Ovary (tissue), 7 donors: ENCODE measurements at regions not wholly inside any gene's neighbourhood (a gene's known extent, or its start where the extent isn't known, plus 50 kb on each side); places are given as distances from the start of the nearest gene placed in this dataset.

ENCODE experiments used
- DNase-seq, 5 donors: peaks; one replicate each; pipeline ENCODE4 v3.0.0-alpha.2; 2019 to 2020
- H3K27ac ChIP-seq, 2 donors: fragments of 200-600 bp; one replicate each; pipeline versions ENCODE4 v1.5.1 to v1.8.0; 2019 to 2022
- H3K27me3 ChIP-seq: fragments of 200-600 bp; one replicate; pipeline ENCODE4 v1.8.0; 2022
- H3K36me3 ChIP-seq: fragments of 200-600 bp; sonication (generic); one replicate; pipeline ENCODE4 v1.5.1; 2019
- H3K4me1 ChIP-seq: one replicate; pipeline ENCODE4 v1.8.1; 2013; ENCODE audit warnings: mild to moderate bottlenecking, moderate library complexity; ENCODE audit not compliant: insufficient read depth
- H3K4me3 ChIP-seq: fragments of 200-600 bp; sonication (generic); one replicate; pipeline ENCODE4 v1.5.1; 2017
- H3K9me3 ChIP-seq, 2 donors: fragments of 200-600 bp in 1 of 2; sonication (generic) in 1 of 2; one replicate each; pipeline versions ENCODE4 v1.5.1 to v1.8.1; 2013 to 2019; ENCODE audit warnings: mild to moderate bottlenecking in 1 of 2, moderate library complexity in 1 of 2
- CTCF ChIP-seq, 3 donors: fragments of 450-650 bp in 2 of 3; fragments of 200-600 bp in 1 of 3; IDR thresholded peaks; one replicate each; pipeline versions ENCODE4 v1.5.1 to v1.8.0; 2016 to 2022; ENCODE audit warnings: antibody characterized with exemption in 3 of 3, mild to moderate bottlenecking in 1 of 3
- EP300 ChIP-seq: sonication (generic); formaldehyde crosslinking; IDR thresholded peaks from one replicate; pipeline ENCODE4 v1.6.1; 2017; ENCODE audit warnings: antibody characterized with exemption
- POLR2A ChIP-seq: fragments of 450-650 bp; IDR thresholded peaks from one replicate; pipeline ENCODE4 v1.6.1; 2017; ENCODE audit warnings: antibody characterized with exemption, mild to moderate bottlenecking, moderate library complexity
- WGBS, 3 donors: extraction: QIAGEN DNeasy Blood & Tissue Kit in 1 of 3; methylation state at CpG; one replicate each; pipeline versions ENCODE4 v1.1.5 to v1.1.7; 2013 to 2017; 5-methylcytosine and 5-hydroxymethylcytosine counted together
- intact Hi-C, 4 donors: fragments of 100-400 bp; cut with DNase I; formaldehyde crosslinking; loops; one replicate each; pipeline versions ENCODE4 v1.11.0 to v1.15.1; 2022 to 2023
- donor health status: DM: no; HTN: no; CAD: no; lungs with moderate emphysema.
- donor health status: DM: no; HTN: no; CAD: no.
- donor health status: Bipolar disorder and iron deficiency.
- donor health status: DM: no; HTN: no; CAD: no.
- donor health status: DM: yes; HTN: yes; CAD: no.

- H3K9me3 ChIP-seq, result no peaks in the 10 kb centered on the region
- H3K4me3 ChIP-seq, result no peak overlapping the region
- H3K36me3 ChIP-seq, result no peaks in the 10 kb centered on the region
- H3K27me3 ChIP-seq, result no peaks in the 10 kb centered on the region
- DNase-seq, result no peak
- WGBS, 3 donors, result 84 to 89% (median 88%) methylated on average over 18 of the region's 18 CpGs
- no peak overlapping the region for H3K27ac ChIP-seq
- TF ChIP-seq EP300 (no peak), POLR2A (no peak), CTCF (IDR thresholded peaks at IDR 0.05) (no peak)
- H3K4me1 ChIP-seq, result no peaks in the 10 kb centered on the region
- intact Hi-C loops, result no loop called here
These were observed 103.8 kb downstream of the DLL1 start for GRCh38 chr6:170186941-170187668.

GRCh38 chr6:170186006-170186935 lies 104.6 kb downstream of the DLL1 start:
- Histone ChIP-seq H3K4me3 (no peak overlapping the region), H3K9me3 (no peaks in the 10 kb centered on the region), H3K36me3 (no peaks in the 10 kb centered on the region), H3K4me1 (no peaks in the 10 kb centered on the region), H3K27me3 (no peaks in the 10 kb centered on the region), H3K27ac (no peak overlapping the region)
- intact Hi-C loops, result no loop called here
- peak in 1 of 5 donors; percentile 15 for DNase-seq
- no peak for TF ChIP-seq EP300
- TF ChIP-seq POLR2A, result no peak
- TF ChIP-seq CTCF (IDR thresholded peaks at IDR 0.05), result no peak
- 68 to 74% (median 71%) methylated on average over 26 to 30 of the region's 30 CpGs for WGBS, 3 donors

- no peaks in the 10 kb centered on the region for H3K36me3 ChIP-seq
- intact Hi-C loops, result no loop called here
- H3K9me3 ChIP-seq, result no peaks in the 10 kb centered on the region
- no peaks in the 10 kb centered on the region for H3K27me3 ChIP-seq
- no peak for DNase-seq
- TF ChIP-seq POLR2A (no peak), EP300 (no peak), CTCF (IDR thresholded peaks at IDR 0.05) (no peak)
- no peaks in the 10 kb centered on the region for H3K4me1 ChIP-seq
- 84 to 90% (median 86%) methylated on average over 29 of the region's 29 CpGs for WGBS, 3 donors
- no peak overlapping the region for H3K27ac ChIP-seq
- H3K4me3 ChIP-seq, result no peak overlapping the region
These were observed 105.5 kb downstream of the DLL1 start for GRCh38 chr6:170185175-170185978.

- DNase-seq, result no peak
- Histone ChIP-seq H3K36me3 (no peaks in the 10 kb centered on the region), H3K4me1 (no peaks in the 10 kb centered on the region), H3K27me3 (no peaks in the 10 kb centered on the region), H3K9me3 (no peaks in the 10 kb centered on the region), H3K4me3 (no peak overlapping the region), H3K27ac (no peak overlapping the region)
- TF ChIP-seq POLR2A (no peak), EP300 (no peak), CTCF (IDR thresholded peaks at IDR 0.05) (no peak)
- 83 to 92% (median 87%) methylated on average over 5 of the region's 5 CpGs for WGBS, 3 donors
- intact Hi-C loops, result no loop called here
These were observed 106.6 kb downstream of the DLL1 start for GRCh38 chr6:170184316-170184715.
